ENCODE measurements at regions not wholly inside any gene's neighbourhood (a gene's known extent, or its start where the extent isn't known, plus 50 kb on each side); places are given as distances from the start of the nearest gene placed in this dataset.

DNA sequence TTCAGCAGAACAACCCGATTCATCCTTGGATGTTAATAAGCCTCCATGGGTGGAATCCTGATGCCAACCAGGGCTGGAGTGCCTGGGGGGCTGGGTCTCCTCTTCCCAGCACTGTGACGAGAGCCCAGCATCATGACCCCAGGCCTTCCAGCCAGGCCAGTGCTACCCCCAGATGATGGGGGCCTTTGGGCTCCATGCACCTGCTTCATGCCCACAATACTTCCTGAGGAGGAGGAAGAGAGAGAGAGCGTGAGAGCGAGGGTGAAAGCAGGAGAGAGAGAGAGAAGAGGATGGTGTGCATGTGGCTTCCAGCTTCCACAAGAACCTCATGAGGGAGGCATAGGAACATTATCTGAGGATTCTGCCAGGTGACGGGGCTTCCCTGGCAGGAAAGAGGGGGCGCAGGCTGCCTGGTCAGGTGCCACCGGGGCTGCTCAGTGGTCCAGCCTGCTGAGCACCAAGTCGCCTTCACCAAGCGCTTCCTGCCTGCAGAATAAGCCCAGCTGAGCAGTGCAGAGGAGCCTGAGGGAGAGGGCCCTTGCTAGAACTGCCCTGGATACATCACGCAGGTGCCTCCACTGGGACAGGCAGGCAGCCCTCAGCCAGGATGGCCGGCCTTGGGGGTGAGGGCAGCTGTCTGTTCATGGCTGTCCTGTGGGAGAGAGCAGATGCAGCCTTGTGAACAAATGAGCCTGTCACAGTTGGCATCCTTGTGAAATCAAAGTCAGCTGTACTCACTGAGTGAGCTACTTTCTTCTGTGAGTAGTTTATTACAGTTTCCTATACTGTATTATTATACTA, 243.3 kb upstream of the B3GAT1 start:
- no peaks in the 10 kb centered on the region for H3K36me3 ChIP-seq (replicated peaks)
- H3K4me1 ChIP-seq: no peaks in the 10 kb centered on the region
- H3K4me3 ChIP-seq: no peak overlapping the region
- H3K27me3 ChIP-seq (ENCODE audit: low read depth): peaks cover 3% of the 10 kb centered on the region; the same call in 1 of the 2 replicates
- H3K9me3 ChIP-seq: no peaks in the 10 kb centered on the region
- no peak for DNase-seq (ENCODE audit: low spot score in 2 of 2)
- in situ Hi-C loops (cut with MboI; ENCODE audit: low sequenced_read_pairs): no loop called here

DNA sequence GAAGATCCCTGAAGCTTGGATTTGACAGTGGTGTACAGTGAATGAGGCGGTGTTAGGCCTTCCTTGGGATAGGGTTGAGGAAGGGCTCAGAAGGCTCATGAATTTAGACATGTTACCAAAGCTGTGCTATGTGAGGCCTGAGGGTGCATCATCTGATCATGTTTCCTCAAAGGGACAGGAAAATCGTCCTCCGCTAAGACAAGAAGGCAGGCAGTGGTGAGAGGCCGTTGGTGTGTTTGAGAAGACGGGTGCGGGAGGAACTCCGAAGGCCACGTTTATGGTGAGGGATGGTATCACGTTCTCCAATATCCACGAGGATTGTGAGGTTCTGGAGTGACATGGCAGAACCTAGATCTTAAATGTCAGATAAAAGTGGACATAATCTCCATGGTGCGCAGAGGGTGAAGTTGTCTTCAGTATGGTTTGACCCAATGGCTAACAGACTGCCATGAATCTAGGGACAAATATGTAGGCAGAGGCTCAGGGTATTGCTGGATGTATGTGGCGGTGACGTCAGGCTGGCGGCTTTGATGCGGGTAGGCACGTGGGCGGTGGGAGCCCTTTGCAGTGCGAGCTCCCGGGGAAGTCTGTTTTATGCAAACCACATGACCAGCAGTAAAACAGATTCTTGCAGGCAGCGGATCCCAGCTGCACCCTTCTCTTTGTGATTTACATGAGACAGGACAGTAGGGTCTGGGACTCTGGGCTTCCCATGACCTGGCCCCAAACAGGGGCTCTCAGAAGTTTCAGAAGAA, 242.3 kb upstream of the B3GAT1 start:
- no peaks in the 10 kb centered on the region for H3K4me1 ChIP-seq
- in situ Hi-C loops (cut with MboI; ENCODE audit: low sequenced_read_pairs): no loop called here
- H3K36me3 ChIP-seq (replicated peaks): no peaks in the 10 kb centered on the region
- DNase-seq (ENCODE audit: low spot score in 2 of 2): no peak
- peaks cover 3% of the 10 kb centered on the region; the same call in 1 of the 2 replicates for H3K27me3 ChIP-seq (ENCODE audit: low read depth)
- no peaks in the 10 kb centered on the region for H3K9me3 ChIP-seq
- no peak overlapping the region for H3K4me3 ChIP-seq

DNA sequence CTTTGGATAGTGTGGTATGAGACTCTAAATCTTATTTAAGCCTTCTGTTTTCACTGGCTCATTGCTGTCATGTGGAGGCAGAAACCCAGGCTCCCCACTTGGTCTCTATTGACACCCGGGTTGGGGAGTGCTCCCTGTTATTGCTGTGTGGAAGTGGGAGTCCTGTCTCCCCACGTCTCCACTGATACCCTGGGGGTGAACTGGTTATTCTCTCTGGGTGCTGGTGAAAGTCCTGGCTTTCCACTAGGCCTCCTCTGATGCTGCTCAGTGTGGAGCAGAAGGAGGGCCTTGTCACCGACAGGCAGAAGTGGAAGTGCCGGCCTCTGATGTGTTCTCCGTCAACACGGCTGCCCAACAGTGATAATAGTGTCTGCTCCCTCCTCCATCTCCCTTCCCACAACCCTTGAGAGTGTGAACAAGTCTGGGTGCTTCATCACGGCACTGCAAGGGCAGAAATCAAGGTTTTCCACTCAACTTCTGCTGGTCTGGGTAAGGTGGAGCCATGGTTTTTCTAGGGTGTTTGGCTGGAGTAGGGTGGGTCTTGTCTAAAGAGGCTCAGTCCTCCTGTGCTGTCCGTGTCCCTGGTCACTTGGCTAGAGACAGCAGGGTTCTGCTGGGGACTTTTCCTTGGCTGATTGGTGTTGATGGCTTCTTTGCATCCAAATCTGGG, 240.7 kb upstream of the B3GAT1 start:
- Histone ChIP-seq H3K27me3 (ENCODE audit: low read depth) (peaks cover 12% of the 10 kb centered on the region; the same call in 1 of the 2 replicates), H3K4me1 (no peaks in the 10 kb centered on the region), H3K36me3 (replicated peaks) (no peaks in the 10 kb centered on the region), H3K9me3 (no peaks in the 10 kb centered on the region), H3K4me3 (no peak overlapping the region)
- no peak for DNase-seq (ENCODE audit: low spot score in 2 of 2)
- in situ Hi-C loops (cut with MboI; ENCODE audit: low sequenced_read_pairs): no loop called here

DNA sequence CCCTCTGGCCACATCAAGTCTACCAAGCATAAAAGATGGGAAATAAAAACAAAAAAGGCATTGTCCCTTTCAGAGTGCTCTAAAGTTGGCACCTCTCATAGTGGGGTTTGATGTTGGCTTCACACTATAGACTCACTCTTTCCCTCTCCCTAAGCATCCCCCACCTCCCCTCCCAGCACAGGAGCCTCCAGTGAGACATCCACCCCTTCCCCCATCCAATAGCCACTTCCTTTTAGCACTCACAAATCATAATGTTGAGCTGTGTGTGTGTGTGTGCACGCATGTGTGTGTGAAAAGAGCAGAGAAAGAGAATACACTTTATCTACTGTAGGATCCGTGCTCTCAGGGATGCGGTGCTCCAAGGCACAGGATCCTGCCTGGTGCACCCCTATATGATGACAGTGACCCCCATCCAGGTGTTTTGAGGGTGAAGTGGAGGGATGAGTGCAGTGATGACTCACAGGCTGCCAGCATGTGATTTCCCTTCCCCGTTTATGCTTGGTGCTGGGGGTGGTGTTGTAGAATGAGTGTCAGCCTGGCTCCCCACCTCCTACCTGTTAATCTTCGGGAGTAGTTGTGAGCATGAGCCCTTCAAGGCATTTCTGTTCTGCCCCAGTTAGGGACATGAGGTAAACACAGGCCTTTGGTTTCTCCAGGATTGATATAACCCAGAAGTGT, 235.2 kb upstream of the B3GAT1 start:
- in situ Hi-C loops (cut with MboI; ENCODE audit: low sequenced_read_pairs): no loop called here
- Histone ChIP-seq H3K4me1 (no peaks in the 10 kb centered on the region), H3K9me3 (no peaks in the 10 kb centered on the region), H3K4me3 (no peak overlapping the region), H3K27me3 (ENCODE audit: low read depth) (peaks cover 44% of the 10 kb centered on the region), H3K36me3 (replicated peaks) (no peaks in the 10 kb centered on the region)
- DNase-seq (ENCODE audit: low spot score in 2 of 2): no peak

DNA sequence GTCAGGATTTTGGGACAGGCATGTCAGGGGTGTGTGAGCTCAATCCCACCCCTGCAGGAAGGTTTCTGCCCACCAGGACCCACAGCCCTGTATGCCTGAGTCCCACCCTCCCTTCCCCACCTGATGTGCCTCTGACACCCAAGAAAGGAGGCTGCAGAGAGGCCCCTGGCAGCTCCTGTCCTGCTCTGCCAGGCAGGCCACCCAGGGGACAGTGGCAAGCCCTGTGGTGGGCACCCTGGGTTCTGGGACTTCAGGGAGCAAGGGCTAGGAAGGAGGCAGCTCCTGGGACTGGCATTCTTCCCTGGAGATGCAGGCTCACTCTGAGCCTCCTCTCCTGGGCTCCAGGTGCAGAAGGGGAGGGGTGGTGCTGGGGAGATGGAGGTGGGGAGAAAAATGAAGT, 234.5 kb upstream of the B3GAT1 start:
- DNase-seq (ENCODE audit: low spot score in 2 of 2): no peak
- no peak overlapping the region for H3K4me3 ChIP-seq
- H3K36me3 ChIP-seq (replicated peaks): no peaks in the 10 kb centered on the region
- in situ Hi-C loops (cut with MboI; ENCODE audit: low sequenced_read_pairs): no loop called here
- H3K4me1 ChIP-seq: no peaks in the 10 kb centered on the region
- peaks cover 48% of the 10 kb centered on the region for H3K27me3 ChIP-seq (ENCODE audit: low read depth)
- no peaks in the 10 kb centered on the region for H3K9me3 ChIP-seq

DNA sequence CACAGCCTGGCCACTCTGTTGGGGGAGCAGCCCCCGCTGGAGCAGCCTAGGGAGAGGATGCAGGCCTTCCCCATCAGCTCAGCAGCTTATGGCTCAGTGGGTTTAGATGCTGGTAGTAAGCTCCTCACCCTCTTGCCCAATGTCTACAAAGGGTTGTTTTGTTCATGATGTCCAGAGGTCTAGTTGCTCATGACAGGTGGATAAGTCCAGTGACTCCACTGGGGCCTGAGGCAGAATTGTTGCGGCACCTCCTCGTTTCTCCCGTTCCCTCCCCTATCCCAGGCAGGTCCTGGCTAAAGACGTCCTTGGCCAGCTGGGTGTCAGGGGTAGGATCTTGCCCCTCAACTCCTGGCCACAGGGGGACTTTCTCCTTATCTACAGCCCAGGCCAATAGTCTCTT, 233.5 kb upstream of the B3GAT1 start:
- Histone ChIP-seq H3K27me3 (ENCODE audit: low read depth) (peaks cover 51% of the 10 kb centered on the region), H3K4me3 (no peak overlapping the region), H3K4me1 (no peaks in the 10 kb centered on the region), H3K9me3 (no peaks in the 10 kb centered on the region), H3K36me3 (replicated peaks) (no peaks in the 10 kb centered on the region)
- DNase-seq (ENCODE audit: low spot score in 2 of 2): no peak
- in situ Hi-C loops (cut with MboI; ENCODE audit: low sequenced_read_pairs): no loop called here

DNA sequence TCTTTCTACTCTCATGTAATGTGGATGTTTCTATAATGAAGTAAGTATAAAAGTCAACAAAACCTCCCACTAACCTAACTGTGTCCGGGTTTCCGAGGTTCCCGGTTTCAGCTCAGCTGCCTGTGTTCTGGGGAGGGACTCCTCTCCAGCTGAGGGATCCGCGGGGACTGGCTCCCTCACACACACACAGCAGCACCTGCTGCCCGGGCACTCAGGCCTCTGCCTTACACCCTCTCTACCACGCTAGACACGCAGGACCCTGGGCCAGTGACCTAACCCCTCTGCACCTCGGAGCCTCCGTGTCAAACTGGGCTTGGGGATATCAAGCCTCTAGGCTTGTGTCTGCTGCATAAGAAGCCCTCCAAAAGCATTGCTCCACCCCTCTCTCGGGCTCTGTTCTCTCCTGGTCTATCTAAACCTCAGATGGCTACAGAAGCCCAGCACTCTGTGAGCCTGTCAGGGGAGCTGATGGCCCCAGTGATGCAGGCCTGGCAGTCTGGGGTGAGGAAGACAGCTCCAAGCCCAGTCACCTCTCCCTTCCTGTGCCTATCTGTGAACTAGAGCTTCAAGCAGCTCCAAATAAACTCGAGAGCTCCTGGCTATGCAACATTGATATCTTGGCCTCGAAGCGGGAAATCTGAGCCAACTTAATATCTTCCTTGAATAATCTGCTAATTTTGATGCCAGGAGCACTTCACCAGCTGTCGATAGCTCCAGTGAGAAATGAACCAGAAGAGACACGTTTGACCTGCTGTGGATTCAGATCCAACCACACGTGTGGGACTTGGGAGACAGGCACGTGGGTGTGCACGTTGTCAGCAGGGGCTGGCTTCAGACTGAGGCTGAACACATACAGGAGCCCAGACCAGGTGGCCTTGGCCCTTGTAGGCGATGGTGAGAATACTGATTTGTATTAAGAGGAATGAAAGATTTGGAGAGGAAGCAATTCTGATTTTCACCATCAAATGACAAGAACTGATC, 232.7 kb upstream of the B3GAT1 start:
- H3K36me3 ChIP-seq (replicated peaks): no peaks in the 10 kb centered on the region
- DNase-seq (ENCODE audit: low spot score in 2 of 2): no peak
- peaks cover 51% of the 10 kb centered on the region for H3K27me3 ChIP-seq (ENCODE audit: low read depth)
- H3K4me1 ChIP-seq: no peaks in the 10 kb centered on the region
- no peaks in the 10 kb centered on the region for H3K9me3 ChIP-seq
- no peak overlapping the region for H3K4me3 ChIP-seq
- in situ Hi-C loops (cut with MboI; ENCODE audit: low sequenced_read_pairs): no loop called here

DNA sequence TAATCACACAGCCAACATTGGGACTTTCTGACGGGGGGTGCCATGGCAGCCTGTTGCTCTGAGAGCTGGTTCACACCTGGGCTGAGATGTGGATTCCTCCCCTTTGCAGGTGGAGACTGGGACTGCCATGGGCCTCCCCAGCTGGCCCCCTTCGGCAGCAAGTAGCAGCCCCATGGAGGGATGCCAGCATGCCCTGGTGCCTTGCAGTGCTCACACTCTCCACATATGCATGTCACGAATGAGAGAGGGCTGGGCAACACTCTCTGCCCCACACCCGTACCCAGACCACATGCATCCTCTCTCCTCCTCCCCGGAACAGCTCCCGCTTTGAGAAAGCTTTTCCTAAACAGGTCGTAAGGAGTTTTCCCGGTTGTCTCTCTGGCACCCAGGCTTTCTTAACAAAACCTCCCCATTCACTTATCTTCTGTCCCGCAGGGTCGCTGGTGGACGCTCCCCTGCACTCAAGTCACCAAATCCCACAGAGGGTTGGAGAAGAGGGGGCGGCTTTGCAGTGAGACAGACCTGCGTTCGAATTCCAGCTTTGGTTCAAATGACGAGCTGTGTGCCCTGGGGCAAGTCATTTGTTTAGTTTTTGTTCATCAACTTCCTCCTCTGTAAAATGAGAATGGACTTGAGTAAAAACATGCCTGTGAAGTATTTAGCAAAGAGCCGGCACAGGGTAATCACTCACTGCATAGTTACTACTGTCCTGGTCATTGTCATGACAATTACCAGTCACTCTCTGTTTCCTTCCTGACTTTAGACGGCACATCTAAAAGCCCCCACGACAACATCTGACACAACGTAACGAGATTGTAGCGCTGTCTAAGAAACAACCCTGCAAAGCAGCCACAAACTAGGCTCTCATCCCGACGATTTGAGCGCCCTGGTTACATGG, 231.3 kb upstream of the B3GAT1 start:
- peaks cover 48% of the 10 kb centered on the region for H3K27me3 ChIP-seq (ENCODE audit: low read depth)
- DNase-seq (ENCODE audit: low spot score in 2 of 2): no peak
- no peaks in the 10 kb centered on the region for H3K36me3 ChIP-seq (replicated peaks)
- H3K4me3 ChIP-seq: no peak overlapping the region
- H3K4me1 ChIP-seq: no peaks in the 10 kb centered on the region
- no peaks in the 10 kb centered on the region for H3K9me3 ChIP-seq
- in situ Hi-C loops (cut with MboI; ENCODE audit: low sequenced_read_pairs): no loop called here

DNA sequence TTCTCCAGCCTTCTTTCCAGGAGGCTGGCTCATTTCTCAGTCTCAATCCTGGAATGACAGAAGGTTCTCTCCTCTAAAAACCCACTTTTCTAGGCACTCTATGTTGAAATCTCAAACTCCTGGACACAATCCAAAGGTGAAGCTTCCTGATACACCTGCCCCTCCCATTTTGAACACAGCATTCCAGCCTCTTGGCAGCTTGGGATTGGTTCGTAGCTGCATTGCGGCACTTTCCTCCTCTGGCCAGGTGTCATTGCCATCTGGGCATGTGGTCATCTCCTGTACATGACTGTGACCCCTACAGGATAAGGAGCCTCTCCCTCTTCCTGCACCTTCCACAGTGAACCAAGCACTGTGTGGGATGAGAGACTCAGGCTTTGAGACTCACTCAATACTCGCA, 230.2 kb upstream of the B3GAT1 start:
- in situ Hi-C loops (cut with MboI; ENCODE audit: low sequenced_read_pairs): no loop called here
- no peaks in the 10 kb centered on the region for H3K4me1 ChIP-seq
- peaks cover 38% of the 10 kb centered on the region for H3K27me3 ChIP-seq (ENCODE audit: low read depth)
- H3K36me3 ChIP-seq (replicated peaks): no peaks in the 10 kb centered on the region
- H3K9me3 ChIP-seq: no peaks in the 10 kb centered on the region
- no peak overlapping the region for H3K4me3 ChIP-seq
- DNase-seq (ENCODE audit: low spot score in 2 of 2): no peak

DNA sequence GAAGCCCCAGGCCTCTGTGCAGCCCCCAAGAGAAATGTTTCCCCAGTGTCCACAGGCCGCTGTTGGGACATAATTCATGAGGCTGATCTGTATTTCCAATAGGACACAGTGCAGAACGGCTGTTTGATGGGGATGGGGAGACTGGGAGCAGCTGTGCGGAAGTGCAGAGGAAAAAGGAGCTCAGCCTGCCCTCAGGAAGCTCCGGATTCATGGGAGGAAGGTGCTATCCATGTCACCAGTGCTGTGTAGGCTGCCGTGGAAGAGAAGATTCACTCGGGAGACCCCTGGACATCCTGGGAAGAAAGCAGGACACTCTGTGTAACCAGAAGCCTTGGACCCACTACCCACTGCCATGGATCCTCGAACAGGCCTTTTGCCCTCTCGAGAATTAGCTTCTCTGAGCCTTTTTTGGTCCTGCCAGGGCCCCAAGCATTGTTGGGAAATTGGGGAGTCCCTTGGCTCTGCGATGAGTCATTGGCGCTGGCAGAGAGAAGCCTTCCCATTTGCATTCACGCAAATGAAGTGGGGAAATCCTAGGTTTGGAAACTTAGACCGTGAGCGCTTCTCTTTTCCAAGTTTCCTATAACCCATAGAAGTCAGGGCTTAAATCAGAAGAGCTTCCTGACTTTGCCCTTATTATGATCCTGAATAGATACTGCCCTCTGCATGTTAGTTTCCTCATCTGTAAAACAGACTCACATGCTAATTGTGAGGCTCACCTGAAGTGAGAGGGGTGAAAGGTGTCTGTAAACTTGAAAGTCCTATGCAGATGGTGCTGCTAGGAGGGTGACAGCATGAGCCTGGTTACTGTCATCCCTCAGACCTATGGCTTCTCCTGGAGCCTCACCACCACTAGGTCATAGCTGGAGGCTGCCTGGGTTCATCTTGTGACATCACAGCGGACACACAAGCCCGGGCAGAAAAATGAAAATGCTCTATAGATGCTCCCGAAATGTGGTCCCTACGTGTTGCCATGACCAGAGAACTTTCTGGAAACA, 229.2 kb upstream of the B3GAT1 start:
- Histone ChIP-seq H3K4me3 (no peak overlapping the region), H3K4me1 (no peaks in the 10 kb centered on the region), H3K9me3 (no peaks in the 10 kb centered on the region), H3K36me3 (replicated peaks) (no peaks in the 10 kb centered on the region), H3K27me3 (ENCODE audit: low read depth) (peaks cover 42% of the 10 kb centered on the region)
- in situ Hi-C loops (cut with MboI; ENCODE audit: low sequenced_read_pairs): no loop called here
- DNase-seq (ENCODE audit: low spot score in 2 of 2): no peak

DNA sequence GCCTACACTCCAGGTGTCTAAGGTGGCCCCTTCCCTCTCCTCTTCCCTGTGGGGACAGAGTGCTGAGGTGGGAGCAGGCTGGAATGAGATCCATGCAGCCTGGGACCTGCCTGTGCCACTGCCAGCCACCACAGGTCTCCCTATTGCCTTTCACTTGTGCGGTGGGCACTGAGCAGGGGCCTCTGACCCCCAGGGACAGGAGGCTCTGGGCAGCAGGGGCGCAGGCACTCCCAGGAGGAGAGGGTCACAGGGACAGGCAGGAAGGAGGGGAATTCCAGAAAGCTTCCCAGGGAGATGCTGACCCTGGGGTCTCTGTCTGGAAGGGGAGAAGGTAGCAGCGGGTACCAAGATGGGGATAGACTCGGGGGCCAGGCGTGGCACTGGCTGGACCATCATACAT, 228.5 kb upstream of the B3GAT1 start:
- no peaks in the 10 kb centered on the region for H3K36me3 ChIP-seq (replicated peaks)
- no peaks in the 10 kb centered on the region for H3K9me3 ChIP-seq
- H3K4me1 ChIP-seq: no peaks in the 10 kb centered on the region
- no peak overlapping the region for H3K4me3 ChIP-seq
- DNase-seq (ENCODE audit: low spot score in 2 of 2): no peak
- in situ Hi-C loops (cut with MboI; ENCODE audit: low sequenced_read_pairs): no loop called here
- H3K27me3 ChIP-seq (ENCODE audit: low read depth): peaks cover 42% of the 10 kb centered on the region
